Renal cortical epithelial cell (primary cell): ENCODE measurements at regions not wholly inside any gene's neighbourhood (a gene's known extent, or its start where the extent isn't known, plus 50 kb on each side); places are given as distances from the start of the nearest gene placed in this dataset.

ENCODE experiments used
- DNase-seq: peaks from one replicate; pipeline ENCODE4 v3.0.0-alpha.2; 2011; ENCODE audit warnings: low read depth

DNA sequence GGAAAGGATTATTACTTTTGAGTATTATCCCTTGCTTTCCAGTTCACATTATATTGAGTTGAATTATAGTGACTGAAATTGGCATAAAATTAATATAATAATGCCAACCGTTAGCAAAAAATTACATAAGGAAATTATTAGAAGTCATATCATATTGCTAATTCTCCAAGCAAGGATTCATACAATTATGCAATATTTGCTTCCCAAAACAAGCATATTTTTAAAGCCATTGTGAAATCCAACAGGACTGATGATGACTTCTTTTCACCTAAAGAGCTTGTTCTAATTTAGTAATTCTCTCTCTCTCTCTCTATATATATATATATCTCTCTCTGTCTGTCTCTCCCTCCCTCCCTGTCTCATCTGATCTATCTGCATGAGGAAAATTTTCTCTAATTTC is 283.5 kb downstream of the DSEL start:
- DNase-seq: no peak

DNA sequence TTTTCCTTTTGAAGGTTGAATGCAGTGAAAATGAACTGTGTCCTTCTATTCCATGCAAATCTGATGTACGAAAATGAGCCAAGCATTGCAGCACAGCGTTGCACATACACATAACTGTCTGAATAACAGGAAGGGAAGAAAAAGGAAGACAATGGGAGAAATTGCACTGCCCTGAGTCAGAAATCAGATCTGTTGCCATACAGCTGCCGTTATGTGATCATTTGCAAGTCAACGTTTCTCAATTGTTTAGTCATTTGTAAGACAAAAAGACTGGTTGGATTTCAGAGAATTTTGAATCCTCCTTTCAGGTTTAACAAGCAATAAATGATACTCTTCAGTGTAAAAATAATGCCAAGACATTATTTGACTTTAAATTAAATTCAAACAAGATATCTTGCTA is 284.1 kb downstream of the DSEL start:
- peak; percentile 87 for DNase-seq

DNA sequence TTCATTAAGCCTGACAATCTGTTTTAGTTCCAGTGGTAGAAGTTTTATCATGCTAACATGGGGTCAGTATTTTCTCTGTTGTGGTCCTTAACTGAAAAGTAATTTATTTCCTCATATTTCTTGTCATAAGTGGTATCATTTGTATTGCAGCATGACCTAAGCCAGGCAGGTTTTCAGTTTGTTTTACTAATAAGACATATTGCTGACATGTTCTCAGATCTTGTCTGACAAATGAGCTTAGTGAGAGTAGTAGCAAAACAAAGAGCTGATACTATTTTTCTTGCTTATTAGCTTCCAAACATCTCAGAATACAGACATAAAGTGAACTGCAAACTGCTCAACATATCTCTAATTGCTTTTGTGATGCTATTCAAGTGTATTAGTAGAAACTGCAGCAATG is 293.6 kb downstream of the DSEL start:
- no peak for DNase-seq

DNA sequence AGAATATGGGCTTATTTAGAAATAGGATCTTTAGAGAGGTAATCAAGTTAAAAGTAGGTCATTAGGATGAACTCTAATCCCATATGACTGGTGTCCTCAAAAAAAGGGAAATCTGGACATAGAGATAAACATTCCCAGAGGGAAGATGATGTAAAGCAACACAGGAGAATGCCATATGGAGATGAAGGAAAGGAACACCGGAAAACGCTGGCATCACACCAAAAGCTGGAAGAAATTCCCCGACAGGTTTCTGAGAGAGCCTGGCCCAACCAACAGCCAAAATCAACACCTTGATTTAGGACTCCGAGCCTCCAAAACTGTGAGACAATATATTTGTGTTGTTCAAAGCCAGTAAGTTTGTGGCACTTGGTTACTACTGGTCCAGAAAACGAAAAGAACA is 296.7 kb downstream of the DSEL start:
- no peak for DNase-seq

DNA sequence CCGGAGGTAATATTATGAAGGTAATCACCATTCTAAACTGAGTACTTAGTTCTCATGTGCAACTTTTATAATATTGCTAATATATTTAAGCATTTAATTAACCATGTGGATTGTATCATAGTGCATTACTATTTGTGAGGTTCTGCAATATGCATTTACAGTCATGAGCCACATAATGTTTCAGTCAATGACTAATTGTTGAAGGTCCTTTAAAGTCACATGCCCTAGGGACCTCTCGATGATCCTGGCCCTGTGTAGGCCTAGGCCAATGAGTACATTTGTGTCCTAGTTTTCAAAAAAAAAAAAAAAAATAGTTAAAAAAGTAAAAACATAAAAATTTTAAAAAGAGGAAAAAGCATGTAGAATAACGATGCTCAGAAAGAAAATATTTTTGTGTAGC is 298.0 kb downstream of the DSEL start:
- no peak for DNase-seq

DNA sequence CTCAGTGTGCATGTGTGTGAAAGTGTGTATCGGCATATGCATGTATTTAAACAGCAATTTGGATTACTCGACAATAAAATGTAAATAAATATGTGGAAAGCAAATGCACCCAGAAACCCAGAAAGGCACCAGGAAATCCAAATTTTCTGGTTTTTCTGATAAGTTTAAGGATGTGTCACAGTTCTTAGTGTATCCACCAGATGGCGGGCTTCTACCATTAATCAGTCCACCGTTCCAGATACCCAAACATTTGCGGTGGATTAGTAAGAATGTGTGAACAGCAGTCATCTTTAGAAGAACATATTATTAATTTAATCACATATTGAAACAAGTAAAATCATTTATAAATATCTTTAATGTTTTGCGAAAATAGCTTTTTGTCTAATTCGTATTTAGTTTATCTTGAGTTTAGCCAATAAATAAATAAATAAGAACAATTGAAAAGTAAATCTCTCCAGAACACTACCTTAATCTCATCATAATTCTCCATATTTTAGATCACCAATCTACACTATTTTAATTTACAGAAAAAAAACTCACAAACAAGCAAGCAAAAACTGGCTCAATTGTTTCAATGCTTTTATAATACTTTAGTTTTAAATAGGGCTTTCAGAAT is 298.9 kb downstream of the DSEL start:
- DNase-seq: peak; percentile 58

DNA sequence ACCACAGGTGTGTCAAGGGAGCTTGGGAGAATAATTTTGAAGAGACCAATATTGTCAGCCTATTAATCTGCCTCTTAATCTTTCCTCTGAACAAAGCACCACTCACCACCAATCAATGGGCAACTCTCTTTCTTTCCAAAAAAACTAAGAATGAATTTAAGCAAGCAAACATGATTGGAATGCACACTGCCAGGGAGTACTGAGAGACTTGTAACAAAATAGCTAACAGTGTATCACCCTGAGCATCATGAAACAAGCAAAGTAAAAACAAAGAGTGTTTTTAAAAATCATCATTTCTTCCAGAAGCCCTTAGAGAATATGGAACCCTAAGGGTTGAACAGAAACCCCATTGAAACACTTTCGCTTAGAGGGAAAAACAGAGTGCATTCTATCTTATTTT is 299.7 kb downstream of the DSEL start:
- DNase-seq: no peak

DNA sequence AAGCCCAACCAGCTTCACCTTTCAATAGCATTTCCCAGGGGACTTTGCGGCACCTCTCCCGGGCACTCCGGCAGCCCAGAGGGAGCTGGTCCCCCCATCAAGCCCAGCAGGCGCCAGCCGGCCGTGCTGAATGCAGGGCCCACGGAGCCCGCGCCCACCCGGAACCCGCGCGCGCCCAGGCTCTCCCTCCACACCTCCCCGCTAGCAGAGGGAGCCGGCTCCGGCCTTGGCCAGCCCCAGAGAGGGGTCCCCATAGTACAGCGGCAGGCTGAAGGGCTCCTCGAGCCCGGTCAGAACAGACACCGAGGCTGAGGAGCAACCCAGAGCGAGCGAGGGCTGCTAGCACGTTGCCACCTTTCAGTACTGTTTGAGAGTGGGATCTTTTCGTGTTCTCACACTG is 300.8 kb downstream of the DSEL start:
- DNase-seq: no peak

DNA sequence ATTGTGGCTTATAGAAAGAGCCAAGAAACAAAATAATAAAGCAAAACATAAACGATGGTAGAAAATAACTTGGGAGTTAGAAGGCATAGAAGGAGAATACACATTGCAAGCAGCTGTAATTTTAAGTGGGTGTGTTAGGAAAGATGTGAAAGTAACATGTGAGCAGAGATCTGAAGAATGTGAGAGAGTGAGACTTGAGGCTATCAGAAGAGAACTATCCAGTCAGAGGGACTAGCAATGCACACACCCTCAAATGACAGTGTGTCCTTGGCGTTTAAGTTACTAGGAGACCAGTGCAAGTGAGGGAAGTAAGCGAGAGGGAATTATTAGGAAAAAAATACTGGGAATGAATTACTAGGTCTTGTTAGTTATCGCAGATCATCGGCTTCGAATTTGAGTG is 304.9 kb downstream of the DSEL start:
- no peak for DNase-seq

DNA sequence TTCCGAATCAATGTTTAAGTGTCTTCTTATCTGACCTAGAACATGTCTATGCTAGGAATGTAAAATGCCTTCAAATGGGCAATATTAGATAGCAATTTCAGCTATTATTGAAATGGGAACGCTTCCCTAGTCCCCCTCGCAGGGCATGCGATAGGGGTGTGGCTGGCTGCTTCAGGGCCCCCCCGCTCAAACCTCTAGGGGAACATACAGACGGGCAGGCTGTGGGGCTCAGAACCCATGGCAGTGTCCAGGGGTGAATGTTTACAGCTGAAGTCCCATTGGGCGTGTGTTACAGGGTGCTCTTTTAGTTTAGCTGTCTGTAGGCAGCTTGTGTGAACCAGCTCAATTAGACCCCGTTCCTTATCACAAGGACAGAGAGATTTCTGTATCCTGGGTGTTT is 315.9 kb downstream of the DSEL start:
- DNase-seq: no peak

DNA sequence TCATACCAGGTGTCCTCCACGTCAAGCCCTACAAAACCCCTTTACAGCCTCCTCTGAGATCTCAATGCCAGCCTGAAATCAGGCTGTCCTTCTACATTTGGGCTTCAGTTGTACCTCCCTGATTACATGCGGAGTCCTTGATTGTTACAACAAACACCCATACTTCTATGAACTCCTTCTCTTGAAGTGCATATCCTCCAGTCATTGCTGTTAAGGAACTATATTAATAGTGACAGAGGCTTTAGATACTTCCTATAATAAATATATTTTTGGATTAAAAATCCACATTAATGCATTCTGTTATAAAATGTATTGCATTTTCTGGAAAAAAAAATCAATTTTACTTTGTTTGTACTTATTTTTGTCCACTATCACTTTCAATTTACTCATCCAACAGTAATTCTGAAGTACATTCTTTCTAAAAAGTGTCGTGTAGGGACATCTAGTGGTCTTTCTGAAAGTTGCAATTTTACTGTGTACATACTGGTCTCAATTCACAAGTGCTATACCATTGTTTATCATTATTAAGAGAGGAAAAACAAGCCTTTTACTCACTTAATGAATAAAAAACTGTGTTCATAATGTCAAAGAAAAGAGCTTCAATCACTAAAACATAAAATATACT is 316.4 kb downstream of the DSEL start:
- DNase-seq: peak; percentile 68

DNA sequence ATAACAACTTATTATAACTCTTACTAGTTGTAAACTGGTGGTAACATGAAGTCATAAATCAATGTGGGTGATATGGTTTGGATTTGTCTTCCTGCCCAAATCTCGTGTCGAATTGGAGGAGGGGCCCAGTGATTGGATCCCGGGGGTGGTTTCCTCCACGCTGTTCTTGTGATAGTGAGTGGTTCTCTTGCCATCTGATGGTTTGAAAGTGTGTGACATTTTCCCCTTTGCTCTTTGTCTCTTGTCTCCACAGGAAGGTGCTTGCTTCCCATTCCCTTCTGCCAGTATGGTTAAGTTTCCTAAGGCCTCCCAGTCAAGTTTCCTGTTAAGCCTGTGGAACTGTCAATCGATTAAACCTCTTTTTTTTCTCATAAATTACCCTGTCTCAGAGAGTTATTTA is 321.6 kb downstream of the DSEL start:
- no peak for DNase-seq

DNA sequence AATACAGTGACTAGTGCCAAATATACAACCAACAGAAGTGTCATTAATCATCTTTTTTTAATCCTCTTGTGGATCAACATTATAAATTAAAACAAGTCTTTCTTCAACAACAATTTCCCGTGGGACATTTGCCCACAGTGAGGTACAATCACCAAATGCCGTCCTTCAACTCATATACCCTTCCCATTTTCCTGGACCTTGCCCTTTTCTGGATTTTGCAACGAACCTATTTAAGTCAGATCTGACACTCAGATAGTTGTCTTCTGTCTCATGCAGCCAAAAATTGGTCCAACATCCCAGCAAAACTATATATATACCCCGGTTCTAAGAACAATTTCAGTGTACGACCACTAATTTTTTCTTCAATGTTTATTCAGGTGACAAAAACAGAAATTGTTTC is 324.0 kb downstream of the DSEL start:
- no peak for DNase-seq

DNA sequence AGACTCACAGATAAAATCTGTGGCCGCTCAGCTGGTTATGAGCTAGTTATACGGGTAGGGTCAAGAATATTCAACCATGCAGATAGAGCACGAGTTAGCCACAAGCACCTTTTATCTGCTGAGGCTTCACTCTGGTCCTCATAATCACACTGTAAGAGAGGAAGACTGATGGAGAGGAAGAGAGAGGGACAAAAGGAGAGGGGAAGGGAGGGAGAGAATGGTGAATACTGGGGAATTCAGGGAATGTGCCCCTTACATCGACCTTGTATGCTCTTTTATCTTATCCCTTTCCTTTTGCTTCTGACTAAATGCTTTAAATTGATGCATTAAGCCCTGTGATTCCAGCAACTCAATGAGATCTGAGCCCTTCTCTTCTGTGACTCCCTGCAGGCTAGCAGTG is 333.1 kb downstream of the DSEL start:
- DNase-seq: no peak

DNA sequence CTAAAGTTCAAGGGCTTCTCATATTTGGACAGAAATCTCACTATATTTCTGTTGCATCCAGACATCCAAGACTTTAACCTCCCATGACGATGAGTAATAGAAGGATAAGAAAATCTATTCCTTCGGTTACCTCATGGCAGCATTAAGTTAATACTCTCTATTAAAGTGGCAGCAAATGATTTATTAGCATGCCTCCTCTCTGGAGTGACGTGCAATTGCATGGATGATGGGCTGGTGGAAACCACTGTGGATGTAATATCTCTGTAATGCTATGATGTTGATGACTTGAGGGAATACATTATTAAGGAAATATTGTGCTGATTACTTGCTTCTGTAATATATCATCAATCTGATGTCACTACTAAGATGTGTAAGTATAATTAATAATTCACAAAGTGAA is 336.8 kb downstream of the DSEL start:
- DNase-seq: no peak

DNA sequence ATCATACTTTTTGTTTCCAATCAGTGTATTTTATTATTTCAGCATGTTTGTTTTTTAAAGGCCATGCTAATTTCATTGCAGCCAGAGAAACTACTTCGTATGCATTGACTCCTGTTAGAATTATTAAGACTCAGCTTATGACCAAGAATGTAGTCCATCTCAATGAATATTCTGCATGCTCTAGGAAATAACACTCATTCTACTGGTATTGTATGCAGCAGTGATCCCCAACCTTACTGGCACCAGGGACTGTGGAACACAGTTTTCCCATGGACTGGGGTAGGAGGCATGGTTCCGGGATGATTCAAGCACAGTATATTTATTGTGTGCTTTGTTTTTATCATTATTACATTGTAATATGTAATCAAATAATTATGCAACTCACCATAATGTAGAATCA is 356.9 kb downstream of the DSEL start:
- DNase-seq: no peak

DNA sequence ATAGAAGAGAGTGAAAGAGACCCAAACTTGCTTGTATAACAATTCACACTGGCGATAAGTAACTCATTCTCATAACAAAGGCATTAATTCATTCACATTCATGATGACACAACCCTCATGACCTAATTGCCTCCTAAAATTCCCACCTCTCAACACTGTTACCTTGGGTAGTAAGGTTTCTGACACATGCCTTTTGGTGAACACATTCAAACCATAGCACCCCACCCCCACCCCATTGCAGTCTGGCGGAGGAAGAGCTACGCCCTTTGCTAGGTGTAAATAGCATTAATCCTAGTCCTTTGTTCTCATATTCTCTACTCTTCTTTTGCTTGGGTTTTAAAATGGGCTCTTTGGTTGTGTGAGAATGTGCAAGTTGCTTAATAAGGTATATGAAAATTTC is 361.5 kb downstream of the DSEL start:
- DNase-seq: no peak

DNA sequence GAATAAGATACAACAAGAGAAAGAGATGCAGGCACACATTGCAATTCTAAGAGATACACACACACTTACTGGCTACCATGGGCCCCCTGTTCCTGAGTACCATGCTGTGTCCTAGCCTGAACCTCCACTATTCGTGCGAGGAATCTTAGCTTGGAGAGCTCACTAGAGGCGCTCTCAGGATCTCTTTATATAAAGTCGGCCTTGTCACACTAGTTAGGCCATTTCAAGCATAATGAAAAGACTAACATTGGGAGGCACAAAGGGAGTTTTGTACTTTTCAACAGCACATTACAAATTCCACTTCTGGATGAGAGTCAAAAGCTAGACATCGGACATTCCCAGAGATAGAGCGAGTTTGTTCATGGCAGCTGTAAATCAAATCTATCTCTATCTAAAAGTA is 365.2 kb downstream of the DSEL start:
- DNase-seq: no peak

DNA sequence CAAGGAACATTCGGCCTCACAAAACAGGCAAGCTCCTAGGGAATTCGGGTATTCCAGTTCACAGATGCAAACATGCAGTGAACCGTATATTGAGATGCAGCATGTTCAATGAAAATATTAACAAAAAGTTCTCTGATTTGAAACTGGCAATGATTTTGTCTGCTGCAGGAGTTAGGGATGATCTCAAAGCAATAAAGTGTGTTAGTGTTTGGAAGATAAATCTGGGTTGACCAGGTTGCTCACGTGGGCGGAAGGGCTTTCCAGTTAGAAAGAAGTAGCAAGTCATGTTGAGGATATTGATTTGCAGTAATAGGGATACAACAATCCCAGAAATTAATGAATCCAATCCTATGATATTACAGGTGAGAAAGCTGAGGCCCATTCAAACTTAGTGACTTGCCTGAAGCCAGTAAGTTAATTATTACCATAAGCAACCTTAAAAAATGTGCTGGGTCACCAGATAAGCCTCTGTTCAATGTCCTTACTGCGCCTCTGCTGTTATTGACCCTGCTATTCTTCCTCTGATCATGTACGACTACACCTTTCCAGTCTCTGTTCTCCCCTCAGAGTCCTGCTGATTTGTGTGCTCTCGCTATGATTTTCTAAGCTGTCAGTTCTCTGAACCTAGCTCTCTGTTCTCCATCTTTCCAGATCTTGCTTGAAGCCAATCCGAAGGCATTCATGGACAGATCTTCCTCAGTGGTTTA is 370.8 kb downstream of the DSEL start:
- DNase-seq: peak; percentile 42

DNA sequence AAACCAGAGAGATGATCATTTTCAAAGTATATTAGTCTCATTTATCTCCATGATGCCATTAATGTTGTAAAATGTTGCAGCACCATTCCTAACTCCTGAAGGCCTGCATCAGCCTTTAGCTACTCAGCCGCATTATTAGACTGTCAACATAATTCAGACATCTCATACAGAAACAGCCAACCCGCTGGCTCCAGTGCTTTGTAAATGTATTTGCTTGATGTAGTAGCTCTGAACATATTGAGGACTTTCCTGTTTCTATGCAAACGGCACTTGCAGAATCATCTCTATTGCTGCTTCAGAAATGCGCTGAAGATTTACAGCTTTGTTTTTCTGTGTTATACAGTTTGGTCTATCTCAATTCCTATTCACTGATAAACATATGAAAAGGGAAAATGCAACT is 372.2 kb downstream of the DSEL start:
- DNase-seq: no peak

DNA sequence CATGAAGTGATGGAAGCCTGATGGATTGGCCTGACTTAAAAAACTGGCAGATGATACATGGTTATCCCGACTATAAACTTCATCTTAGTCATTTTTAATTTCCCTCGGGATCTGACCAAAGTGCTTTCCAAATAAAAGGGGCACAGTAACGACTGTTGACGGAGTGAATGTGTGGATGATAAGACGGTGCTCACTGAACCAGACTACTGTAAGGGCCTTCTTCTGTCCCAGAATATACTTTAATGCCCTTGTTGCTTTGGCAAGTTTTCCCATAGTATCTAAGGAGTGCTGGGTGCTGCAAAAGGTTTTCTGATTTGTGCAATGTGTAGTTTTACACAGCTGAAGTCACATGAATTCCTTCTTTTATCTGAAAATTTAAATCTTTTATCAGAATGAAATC is 373.5 kb downstream of the DSEL start:
- no peak for DNase-seq

DNA sequence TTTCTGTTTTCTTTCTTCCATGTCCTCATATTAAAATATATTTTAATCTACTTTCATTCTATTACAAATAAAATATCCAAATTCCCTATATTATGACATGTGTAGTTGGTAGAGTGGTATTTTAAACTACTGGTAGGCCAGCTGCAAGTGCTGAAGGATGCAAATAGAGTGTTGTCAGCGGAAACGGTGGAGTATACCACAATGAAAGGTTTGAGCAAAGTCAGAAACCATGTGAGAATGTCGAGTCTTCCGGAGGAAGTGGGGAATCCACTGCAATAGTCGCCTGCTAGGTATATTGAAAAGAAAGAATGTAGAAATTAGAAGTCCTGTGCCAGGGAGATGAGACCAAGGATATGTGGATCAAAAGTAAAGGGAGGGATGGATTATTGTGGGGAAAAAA is 373.9 kb downstream of the DSEL start:
- no peak for DNase-seq

DNA sequence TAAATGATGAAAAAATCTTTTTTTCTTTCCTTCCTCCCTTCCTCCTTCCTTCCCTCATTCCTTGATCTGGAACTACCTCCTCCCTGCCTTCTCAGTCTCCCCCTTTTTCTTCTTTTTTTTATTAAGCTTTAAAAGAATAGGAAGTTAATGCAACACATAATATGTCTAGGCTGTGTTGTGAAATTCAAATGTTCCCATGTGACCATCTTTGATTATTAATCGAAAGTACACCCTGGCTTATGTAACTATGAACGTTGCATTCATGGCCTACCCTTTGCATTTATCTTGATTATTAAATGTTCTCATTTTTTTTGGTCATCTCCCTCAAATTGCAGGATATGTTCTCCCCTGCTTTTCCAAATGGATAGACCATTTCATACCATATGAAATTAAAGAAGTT is 376.0 kb downstream of the DSEL start:
- no peak for DNase-seq

DNA sequence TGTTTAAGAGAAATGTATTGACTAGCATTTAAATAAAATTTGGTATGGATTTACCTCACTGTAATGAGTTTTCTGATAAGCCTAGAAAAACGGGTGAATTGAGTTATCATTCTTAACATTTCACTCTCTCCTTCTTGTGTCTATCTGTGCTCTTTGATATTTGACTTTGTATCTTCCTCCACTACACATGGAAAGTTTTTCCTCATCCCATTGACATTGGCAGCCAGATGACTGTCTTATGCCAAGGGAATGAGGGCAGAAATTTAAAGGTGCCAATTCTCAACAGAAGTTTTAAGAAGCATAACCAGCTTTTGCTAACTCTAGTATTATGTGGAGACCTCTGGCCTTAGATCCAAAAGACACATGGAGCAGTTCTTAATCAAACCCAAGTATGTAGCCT is 376.6 kb downstream of the DSEL start:
- no peak for DNase-seq
